ENCODE measurements at regions not wholly inside any gene's neighbourhood (a gene's known extent, or its start where the extent isn't known, plus 50 kb on each side); places are given as distances from the start of the nearest gene placed in this dataset.
"Not testable (repeated sequence)": the region's sequence is repeated elsewhere in the genome, so short reads cannot be mapped to it uniquely, and the experiment has no call there.

DNA sequence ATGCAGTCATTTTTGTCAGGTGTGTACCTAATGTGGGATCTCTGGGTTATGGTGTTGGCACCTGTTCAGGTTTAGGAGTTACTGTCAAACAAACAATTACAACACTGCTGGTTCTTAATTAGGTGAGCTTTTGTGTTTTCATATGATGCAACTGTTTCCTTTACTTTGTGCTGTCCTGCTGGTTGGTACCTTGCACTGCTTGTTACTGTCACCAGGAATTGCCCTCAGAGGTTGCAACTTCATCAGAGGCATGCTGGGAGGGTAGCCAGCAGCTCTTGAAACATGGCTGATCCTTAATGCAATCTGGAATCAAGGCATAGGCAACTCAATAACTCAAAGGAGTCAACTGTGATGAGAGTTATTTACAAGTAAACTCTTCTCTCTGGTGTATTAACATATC is 400.3 kb downstream of the MIAT start:
- DNase-seq (ENCODE audit: low read depth in 2 of 2), result no peak

DNA sequence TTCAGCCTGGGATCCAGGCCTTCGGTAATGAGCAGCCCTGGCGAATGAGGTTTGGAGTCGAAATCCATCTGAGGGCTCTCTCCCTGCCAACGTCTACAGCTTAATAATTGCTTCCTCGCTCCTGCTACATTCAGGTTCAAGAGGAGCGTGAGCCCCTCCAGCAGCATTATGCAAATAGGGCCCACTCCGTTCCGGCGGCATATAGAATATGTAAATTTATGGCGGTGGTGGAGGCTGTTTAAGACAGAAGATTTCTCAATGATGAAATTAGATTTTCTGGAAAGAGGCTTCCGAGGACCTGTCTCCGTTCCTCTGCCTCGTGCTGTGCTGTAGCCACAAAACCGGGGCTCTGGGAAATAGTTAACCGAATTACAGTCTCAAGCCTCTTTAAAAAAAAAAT is 402.8 kb downstream of the MIAT start:
- DNase-seq (ENCODE audit: low read depth in 2 of 2), result no peak

DNA sequence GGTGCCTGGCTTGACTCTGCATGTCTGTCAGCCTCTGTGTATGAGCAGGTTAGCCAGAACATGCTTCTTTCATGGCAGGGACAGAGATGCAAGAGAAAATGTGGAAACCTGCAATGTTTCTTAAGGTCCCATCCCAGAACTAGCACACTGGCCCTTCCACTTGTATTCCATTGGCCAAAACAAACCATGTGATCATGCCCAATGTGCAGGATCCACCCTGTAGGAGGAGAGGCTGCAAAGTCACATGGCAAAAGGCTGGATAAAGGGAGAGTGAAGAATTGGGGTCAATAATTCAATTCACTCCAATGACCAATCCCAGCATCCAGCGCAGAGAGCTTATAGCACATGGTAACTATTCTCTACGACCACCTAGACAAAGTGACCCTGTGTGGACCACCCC is 405.5 kb downstream of the MIAT start:
- DNase-seq (ENCODE audit: low read depth in 2 of 2), result no peak

DNA sequence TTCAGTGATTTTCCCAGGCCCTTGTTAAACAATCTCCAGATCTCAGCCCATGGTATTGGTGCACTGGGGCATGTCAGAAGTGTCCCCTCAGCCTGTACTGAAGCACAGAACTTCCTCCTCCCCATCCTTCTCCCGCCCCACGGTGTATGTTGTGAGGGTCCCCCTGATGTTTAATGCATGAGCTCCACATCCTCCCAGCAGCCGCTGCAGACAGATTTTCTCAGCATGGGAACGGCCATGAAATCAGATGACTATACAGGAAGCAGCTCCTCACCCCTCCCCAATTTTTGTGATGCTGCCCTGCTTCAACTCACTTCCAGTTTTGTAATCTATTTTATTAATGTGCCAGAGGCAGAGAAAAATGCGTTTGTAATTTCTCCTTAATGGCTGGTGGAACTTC is 406.0 kb downstream of the MIAT start:
- DNase-seq (ENCODE audit: low read depth in 2 of 2), result no peak

DNA sequence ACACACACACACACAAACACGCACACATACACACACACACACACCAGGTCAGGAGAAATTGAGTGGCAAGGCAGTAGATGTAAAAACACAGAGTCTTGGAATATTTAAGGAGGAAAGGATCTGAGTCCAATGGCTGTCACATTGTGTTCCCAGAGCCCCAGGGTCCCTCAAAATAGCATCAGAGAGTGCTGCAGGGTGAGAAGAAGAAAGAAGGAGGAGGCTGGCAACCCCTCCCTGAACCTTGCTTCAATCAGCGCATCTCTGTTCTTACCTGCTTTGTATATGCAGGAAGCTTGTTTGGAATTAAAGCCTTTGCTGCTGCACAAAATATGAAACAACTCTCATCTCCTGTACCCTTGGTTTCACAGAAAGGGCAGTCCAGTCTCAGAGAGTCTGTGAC is 406.5 kb downstream of the MIAT start:
- no peak for DNase-seq (ENCODE audit: low read depth in 2 of 2)

DNA sequence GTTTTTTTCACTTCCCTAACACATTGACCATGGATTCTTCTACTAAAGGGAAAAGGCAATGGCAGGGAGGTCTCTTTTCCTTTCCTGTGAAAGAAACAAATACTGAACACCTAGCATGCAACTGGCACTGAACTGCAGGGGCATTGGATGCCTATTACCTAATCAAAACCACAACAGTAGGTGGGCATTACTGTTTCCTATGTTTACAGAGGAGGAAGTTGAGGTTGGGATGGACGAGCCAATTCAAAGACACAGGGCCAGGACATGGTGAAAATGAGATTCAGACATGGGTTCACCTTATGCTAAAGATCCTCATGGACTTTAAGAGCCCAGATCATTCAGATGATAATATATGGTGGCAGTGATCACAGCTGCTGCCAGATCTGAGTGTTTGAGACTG is 407.0 kb downstream of the MIAT start:
- no peak for DNase-seq (ENCODE audit: low read depth in 2 of 2)

DNA sequence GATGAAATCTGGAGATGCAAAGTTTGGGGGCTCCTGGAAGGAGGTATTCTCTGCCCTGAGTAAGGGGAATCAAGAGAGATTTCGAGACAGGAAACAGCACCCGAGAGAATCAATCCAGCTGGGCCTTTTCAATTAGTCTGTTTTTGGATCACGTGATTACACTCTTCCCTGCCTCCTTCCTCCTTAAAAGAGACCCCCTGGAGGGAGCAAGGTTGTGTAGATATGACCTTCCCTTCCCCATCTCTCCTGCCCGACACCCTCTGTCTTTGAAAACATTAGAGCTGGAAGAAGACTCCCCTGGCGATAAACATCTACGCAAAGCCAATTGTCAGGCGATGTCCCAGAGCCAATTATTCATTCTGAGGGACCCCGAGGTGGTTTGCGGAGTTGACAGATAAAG is 407.9 kb downstream of the MIAT start:
- no peak for DNase-seq (ENCODE audit: low read depth in 2 of 2)

DNA sequence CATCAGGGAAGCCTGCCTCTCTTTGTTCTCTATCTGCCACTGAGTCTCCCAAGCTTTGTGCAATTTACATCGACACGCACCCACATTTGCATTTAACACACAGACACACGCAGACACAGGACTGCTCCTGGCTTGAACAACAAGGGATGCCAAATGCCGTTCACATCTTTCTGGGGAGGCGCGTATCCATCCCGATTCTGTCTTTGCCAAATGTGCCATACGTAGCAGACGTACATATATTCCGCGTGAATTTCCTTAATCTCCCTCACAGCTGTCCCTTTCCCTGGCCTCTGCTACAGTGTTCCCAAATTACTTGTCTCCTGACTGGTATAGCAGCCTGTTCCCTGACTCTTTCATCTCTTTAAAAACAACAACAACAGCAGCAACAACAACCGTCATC is 409.5 kb downstream of the MIAT start:
- DNase-seq (ENCODE audit: low read depth in 2 of 2), result no peak

DNA sequence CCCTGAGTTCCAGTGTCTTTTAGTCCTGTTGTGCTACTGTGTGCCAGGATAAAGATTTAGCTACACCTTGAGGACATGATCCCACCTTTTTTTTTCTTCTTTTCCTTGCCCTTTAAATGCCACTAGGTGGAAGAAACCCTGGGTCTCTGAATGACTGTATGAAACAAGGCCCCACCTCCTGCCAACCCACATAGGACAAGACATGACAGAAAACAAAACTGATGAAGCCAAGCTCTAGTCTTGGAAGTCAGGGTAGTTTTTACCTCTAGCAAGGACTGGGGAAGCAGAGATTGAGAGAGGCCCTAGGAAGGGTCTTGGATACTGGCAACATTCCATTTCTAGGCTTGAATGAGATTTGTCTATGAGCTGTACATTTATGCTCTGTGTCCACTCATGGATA is 410.7 kb downstream of the MIAT start:
- DNase-seq (ENCODE audit: low read depth in 2 of 2), result no peak

DNA sequence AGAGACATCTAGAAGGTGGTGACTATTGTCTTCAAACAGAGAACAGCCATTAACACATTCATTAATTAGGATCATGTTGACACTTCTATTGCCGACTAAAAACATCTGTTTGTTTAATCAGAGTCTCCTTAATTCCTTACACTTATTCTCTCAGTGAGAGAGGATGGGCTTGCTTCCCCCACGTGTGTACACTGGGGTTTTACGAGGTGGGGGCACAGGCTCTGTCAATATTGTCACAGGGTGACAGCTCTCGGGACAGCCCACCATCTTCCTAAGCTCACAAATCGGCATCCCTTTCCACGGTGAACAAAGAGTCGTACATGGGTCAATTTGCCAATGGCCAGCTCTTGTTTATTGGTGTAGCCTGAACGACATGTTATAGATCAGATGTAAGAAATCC is 413.2 kb downstream of the MIAT start:
- DNase-seq (ENCODE audit: low read depth in 2 of 2), result no peak

DNA sequence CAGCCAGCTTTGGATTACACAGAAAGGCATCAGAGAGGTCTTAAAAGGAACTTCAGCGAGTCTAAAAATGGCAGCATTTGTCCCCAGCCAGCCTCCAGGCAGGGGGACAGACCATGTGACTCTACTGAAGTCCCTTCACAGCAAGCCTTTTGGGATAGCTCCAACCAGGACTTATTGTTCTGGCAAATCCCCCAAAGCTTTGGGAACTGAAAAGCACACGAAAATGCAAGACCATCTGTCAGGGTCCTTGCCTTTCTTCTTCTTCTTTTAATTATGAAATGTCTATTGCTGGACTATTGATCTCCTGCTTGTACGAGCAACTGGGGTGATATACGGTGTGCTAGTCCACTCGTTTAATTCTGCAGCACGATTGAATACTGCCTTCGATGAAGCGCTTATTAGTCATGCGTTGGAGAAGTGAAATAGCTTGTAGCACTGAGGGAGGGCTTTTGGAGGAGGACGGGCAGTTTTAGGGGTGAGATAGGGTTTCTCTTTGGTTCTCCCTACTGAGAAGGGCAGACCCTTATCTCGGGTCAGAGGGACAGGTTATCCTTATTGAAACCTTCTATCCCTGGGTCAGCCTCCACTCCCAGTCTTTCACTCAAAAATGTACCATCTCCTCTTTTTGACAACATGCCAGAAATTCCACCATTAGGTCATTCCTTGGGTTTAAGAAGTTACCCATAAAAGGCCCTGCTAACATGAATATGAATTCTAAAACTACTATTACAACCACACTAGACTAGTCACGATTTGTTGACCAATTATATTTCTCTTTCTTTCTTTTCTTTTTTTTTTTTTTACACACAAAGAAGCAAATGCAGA is 416.4 kb downstream of the MIAT start:
- DNase-seq (ENCODE audit: low read depth in 2 of 2), result no peak

DNA sequence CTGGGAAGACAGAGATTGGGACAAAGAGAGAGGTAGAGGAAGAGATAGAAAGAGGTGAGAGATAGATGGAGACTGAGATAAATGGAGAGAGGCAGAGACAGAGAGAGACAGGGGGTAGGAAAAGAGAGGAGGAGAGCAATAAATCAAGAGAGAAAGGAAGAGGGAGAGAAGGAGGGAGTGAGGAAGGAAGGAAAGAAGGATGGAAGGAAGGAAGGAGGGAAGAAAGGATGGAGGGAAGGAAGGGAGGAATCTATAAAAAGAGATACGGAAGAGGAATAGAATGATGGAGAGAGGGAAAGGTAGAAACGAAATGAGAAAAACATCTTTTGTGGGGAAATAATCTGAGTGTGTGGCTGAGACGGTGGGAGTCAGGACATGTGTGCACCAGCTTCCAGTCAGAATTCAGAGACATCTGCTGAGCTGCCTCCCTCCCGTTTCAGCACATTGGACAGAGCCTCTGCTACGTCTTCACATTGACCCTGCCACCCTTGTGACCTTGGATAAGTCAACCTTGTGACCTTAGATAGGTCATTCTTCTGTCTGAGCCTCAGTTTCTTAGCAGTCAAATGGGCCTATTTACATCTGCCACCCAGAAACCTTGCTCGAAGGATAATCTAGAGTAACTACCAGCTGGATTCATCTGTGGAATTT is 417.8 kb downstream of the MIAT start:
- no peak for DNase-seq (ENCODE audit: low read depth in 2 of 2)

DNA sequence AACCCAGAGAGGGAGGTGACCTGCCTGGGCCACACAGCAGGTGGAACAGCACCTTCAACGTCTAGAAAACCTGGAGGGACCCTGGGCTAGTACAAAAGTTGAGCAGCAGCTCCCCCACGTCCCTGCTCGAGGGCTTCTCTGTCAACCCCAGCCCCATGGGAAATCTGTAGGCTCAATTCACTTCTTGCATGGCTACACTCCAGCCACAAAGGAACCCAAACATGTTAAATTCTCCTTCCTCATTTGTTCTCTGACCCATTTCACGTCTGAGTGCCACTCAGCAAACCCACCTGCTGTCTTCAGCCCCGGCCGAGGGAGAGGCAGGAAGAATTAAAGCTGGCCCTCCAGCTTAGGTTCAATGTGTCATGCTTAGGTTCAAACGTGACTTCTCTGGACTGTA is 418.5 kb downstream of the MIAT start:
- DNase-seq (ENCODE audit: low read depth in 2 of 2), result no peak

DNA sequence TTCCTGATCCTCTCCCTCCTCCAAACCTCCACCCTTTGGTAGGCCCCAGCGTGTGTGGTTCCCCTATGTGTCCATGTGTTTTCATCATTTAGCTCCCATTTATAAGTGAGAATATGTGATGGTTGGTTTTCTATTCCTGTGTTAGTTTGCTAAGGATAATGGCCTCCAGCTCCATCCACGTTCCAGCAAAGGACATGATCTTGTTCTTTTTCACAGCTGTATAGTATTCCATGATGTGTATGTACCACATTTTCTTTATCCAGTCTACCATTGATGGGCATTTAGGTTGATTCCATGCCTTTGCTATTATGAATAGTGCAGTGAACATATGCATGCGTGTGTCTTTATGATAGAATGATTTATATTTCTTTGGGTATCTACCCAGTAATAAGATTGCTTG is 420.7 kb downstream of the MIAT start:
- not testable (repeated sequence) for DNase-seq (ENCODE audit: low read depth in 2 of 2)

DNA sequence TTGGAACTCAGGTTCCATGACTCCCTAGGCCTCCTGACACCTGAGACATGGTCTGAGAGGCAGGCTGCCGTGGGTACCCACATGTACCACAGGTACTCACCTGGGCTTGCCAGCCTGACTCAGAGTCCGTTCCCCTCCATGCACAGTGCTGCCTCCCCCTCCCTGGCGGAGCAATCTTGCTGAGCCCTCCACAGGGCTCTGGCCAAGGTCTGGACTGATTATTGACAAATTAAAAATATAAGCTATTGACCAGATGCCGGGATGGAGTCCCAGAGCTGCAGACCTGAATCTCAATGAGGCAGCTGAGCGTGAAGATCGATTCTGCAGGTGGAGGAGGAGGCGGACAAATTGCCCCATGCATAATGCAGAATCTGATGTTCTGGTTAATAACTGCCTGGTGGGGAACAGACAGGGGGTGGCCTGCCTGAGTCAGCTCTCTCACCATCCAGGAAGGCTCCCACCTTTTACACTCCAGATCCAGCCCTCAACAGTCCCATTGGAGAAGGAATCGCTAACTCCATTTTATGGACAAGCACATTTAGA is 422.7 kb downstream of the MIAT start:
- no peak for DNase-seq (ENCODE audit: low read depth in 2 of 2)

DNA sequence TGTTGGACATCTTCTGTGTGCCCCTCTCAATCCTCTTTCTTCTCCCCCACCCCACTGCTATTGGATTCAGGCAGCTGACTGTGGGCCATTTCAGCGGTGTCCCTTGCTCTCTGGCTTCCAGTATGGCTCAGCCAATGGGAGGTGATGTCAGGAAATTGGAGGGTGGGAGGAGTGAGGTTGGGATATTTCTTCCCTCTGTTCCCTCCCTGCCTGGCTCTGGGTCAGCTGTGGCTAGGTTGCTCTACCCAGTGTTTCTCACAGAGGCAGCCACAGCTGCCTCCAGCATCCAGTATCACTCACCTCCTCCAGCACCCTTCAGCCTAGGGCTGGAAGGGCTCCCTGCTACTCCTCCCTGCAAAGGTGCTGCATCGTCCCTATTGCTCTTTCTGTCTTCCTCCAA is 423.5 kb downstream of the MIAT start:
- no peak for DNase-seq (ENCODE audit: low read depth in 2 of 2)

DNA sequence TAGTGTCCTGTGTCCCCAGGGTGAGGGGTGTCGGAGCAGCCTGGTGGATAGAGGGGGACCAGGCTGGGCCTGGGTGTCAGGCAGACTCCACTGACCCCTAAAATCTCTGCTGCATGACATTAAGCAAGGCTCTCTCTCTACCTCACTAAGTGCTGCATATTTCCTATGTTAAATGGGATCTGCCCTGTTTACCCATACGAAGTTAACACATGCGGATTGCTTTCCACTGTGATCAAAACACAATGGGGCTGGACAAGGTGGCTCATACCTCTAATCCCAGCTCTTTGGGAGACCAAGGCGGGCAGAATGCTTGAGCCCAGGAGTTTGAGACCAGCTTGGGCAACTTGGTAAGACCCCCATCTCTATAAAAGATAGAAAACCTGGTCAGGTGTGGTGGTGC is 426.2 kb downstream of the MIAT start:
- DNase-seq (ENCODE audit: low read depth in 2 of 2), result no peak

DNA sequence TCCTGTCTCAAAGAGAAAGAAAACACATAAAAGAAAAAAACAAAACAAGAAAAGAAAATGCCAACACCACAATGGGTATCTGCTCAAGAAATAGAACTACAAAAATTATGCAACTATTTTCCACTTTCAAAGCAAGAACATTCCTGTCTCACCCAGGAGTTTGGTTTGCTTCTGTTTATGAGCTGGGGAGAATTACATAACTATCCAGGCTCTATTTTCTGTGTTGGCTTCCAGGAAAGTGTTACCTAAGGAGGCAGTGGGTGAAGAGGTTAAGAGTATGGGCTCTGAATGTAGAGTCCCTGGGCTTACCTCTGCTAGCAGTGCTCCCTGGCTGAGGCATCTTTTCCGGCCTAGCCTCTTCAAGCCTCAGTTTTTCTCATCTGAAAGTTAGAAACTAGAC is 426.7 kb downstream of the MIAT start:
- DNase-seq (ENCODE audit: low read depth in 2 of 2), result no peak

DNA sequence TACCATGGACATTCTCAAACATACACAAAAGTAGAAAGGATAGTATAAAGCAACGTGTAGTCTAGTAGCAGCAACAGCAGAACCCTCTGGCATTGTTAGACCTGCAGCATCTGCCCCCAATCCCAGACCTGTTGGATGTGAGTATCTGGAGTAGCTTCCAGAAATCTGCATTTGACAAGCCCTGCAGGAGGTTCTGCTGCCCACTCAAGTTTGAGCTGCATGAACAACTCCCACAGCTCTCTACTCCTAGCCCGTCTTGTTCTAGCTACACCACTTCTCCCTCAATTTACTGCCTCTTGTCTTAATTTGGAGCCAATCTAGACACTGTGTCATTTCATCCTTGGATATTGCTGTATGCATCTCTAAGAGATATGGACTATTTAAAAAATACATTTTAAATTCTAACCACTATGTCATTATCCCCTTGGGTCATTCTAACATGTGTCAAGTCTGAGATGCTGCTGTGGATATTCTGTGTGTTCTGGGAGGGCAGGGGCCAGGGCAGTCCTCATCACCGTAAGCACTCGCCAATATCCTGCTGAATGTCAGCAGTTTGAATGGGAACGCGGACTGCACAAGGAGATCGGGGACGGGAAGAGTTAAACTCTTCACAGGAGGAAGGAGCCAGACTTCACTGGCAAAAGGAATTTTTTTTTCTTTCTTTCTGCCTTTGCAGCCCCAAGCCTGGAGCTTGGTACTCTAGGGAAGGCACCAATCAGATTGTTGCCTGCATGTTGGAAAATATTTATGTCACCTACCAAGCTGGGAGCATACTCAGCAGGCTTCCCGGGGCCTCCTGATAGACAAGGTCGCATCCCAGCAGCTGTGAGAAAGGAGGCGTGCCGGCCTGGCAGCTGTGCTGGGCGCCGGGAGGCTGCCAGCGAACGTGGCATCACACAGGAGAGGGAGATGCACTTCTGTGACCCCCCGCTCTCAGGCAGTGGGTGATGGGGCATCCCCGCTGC is 429.0 kb downstream of the MIAT start:
- no peak for DNase-seq (ENCODE audit: low read depth in 2 of 2)

DNA sequence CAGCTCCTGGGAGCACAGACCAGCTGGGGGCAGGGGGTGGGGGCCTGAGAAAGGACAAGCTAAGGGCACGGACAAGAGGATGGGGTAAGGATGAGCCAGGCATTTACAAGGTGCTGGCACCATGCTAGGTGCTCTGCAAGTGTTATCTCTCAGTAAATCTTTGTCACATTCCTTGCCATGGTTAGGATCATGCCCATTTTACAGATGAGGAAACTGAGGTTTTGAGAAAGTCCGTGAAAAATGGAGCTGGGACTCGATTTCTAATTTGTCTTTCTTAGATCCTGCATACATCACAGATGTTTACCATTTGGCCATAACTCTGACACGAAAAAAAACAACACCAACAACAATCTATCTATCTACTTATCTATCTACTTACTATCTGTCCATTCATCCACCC is 429.7 kb downstream of the MIAT start:
- DNase-seq (ENCODE audit: low read depth in 2 of 2), result no peak

DNA sequence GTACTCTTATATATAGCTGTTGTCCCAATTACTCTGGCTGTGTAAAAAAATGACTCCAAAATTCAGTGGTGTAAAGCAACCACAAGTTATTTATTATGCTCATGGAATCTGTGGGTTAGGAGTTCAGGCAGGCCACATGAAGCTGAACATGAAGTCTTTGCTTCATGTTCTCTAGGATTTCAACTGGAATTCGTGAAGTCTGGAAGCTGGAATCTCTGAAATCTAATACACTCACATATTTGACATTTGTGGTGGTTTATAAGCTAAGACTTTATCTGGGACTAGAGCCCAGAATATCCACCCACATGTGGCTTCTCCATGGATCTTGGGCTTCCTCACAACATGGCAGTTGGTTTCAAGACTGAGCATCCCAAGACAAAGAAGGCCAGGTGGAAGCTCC is 430.6 kb downstream of the MIAT start:
- DNase-seq (ENCODE audit: low read depth in 2 of 2), result no peak

DNA sequence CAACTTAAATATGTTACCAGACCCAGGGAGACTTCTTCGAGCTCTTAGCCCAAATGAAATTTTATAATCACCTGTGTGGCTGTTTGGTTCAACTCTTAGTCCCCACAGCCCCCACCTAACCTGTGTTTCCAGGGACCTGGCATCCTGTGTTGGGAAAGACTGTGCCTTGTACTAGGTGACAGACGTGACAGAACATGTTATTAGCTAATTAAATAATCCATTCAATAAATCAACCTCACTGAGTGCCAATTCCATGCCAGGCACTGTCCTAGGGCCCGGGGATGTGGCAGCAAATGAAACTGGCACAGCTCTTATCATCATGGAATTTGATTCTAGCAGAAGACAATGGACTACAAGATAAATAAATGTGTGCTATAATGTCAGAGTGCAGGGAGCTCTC is 431.9 kb downstream of the MIAT start:
- DNase-seq (ENCODE audit: low read depth in 2 of 2), result no peak
